ENCODE measurements at regions not wholly inside any gene's neighbourhood (a gene's known extent, or its start where the extent isn't known, plus 50 kb on each side); places are given as distances from the start of the nearest gene placed in this dataset.

GRCh38 chr3:194780706-194781105 is 95.0 kb downstream of the FAM43A start:
- TF ChIP-seq TAF1 (IDR thresholded peaks at IDR 0.05; ENCODE audit: low read depth, low read length) (no peak), POLR2A (IDR thresholded peaks at IDR 0.05; ENCODE audit: low read depth, low read length) (no peak), POLR2AphosphoS5 (IDR thresholded peaks at IDR 0.05; ENCODE audit: low read depth, low read length) (no peak), POU2F2 (IDR thresholded peaks at IDR 0.05; ENCODE audit: low read depth, low read length) (no peak), SPI1 (IDR thresholded peaks at IDR 0.05; ENCODE audit: low read depth, low read length) (no peak)

All from GM12891 (cell line).